ENCODE measurements at regions not wholly inside any gene's neighbourhood (a gene's known extent, or its start where the extent isn't known, plus 50 kb on each side); places are given as distances from the start of the nearest gene placed in this dataset.

GRCh38 chr12:46950094-46950493, 124.3 kb upstream of the SLC38A4 start (continued):
- no peak for TF ChIP-seq ZBTB1 (CRISPR knock-in tag; IDR thresholded peaks at IDR 0.05; ENCODE audit: borderline replicate concordance, low read depth)
- no peak for TF ChIP-seq ZBTB34 (CRISPR knock-in tag; IDR thresholded peaks at IDR 0.05)
- TF ChIP-seq FOS (IDR thresholded peaks at IDR 0.05; ENCODE audit: extremely low read depth, insufficient read length), result no peak
- no peak for TF ChIP-seq ZNF764 (CRISPR knock-in tag; IDR thresholded peaks at IDR 0.05; ENCODE audit: low read depth)
- TF ChIP-seq BRF2 (IDR thresholded peaks at IDR 0.05; ENCODE audit: borderline replicate concordance, insufficient read depth, insufficient read length), result no peak
- no peak for TF ChIP-seq CREB5 (CRISPR knock-in tag; IDR thresholded peaks at IDR 0.05)
- TF ChIP-seq KDM4B (IDR thresholded peaks at IDR 0.05; ENCODE audit: borderline replicate concordance in 2 of 2, low read depth in 1 of 2), result no peak
- TF ChIP-seq ZNF121 (CRISPR knock-in tag; conservative IDR thresholded peaks at IDR 0.05), result no peak
- no peak for TF ChIP-seq ZNF740 (CRISPR knock-in tag; IDR thresholded peaks at IDR 0.05)
- TF ChIP-seq ZNF740 (tag; IDR thresholded peaks at IDR 0.05), result no peak

All from K562 (cell line).